ENCODE measurements at regions not wholly inside any gene's neighbourhood (a gene's known extent, or its start where the extent isn't known, plus 50 kb on each side); places are given as distances from the start of the nearest gene placed in this dataset.

DNA sequence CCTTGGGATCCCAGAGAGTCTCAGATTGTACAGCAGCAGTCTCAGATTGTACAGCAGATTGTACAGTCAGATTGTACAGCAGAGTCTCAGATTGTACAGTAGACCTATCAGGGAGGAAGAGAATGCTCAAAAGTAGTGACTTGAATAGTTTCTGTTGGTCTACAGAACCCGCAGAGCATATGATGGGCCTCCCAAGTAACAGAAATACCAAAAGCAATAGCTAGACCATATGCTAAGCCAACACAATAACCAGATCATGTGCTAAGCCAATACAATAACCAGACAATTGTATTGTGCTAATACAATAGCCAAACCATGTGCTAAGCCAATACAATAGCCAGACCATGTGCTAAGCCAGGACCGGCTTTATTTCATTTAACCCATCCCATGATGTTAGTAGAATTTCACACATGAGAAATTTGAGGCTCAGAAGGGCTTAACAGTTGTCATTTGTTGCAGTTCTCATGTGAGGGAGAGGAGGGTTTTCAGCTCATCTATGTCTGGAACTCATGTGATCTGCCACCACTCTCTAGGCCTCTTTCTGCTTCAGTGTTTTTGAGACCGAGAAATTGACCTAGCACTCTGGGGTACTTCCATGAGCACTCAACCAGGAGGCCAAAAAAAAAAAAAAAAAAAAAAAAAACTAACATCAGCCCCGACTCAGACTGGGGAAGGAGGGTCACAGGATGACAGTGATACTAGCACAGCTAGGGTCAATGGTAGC, 144.0 kb downstream of the SOX9 start:
- TF ChIP-seq POLR2AphosphoS5 (IDR thresholded peaks at IDR 0.05; ENCODE audit: low read depth, low read length), result no peak
- TF ChIP-seq FOXP2 (optimal IDR thresholded peaks at IDR 0.05; ENCODE audit: borderline replicate concordance, extremely low read depth, extremely low read length, insufficient read depth), result no peak
- no peak for TF ChIP-seq TAF1 (IDR thresholded peaks at IDR 0.05; ENCODE audit: borderline replicate concordance, insufficient read depth, low read length)
- TF ChIP-seq, protein P1, sequence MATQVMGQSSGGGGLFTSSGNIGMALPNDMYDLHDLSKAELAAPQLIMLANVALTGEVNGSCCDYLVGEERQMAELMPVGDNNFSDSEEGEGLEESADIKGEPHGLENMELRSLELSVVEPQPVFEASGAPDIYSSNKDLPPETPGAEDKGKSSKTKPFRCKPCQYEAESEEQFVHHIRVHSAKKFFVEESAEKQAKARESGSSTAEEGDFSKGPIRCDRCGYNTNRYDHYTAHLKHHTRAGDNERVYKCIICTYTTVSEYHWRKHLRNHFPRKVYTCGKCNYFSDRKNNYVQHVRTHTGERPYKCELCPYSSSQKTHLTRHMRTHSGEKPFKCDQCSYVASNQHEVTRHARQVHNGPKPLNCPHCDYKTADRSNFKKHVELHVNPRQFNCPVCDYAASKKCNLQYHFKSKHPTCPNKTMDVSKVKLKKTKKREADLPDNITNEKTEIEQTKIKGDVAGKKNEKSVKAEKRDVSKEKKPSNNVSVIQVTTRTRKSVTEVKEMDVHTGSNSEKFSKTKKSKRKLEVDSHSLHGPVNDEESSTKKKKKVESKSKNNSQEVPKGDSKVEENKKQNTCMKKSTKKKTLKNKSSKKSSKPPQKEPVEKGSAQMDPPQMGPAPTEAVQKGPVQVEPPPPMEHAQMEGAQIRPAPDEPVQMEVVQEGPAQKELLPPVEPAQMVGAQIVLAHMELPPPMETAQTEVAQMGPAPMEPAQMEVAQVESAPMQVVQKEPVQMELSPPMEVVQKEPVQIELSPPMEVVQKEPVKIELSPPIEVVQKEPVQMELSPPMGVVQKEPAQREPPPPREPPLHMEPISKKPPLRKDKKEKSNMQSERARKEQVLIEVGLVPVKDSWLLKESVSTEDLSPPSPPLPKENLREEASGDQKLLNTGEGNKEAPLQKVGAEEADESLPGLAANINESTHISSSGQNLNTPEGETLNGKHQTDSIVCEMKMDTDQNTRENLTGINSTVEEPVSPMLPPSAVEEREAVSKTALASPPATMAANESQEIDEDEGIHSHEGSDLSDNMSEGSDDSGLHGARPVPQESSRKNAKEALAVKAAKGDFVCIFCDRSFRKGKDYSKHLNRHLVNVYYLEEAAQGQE (IDR thresholded peaks at IDR 0.05; ENCODE audit: insufficient read depth in 1 of 2, low read depth in 2 of 2, low read length in 2 of 2), result no peak

All from PFSK-1 (cell line).